GM18951 (cell line): ENCODE measurements at regions not wholly inside any gene's neighbourhood (a gene's known extent, or its start where the extent isn't known, plus 50 kb on each side); places are given as distances from the start of the nearest gene placed in this dataset.

ENCODE experiments used
- POLR2A ChIP-seq: IDR thresholded peaks from 4 replicates; pipeline ENCODE4 v1.6.1; 2011; ENCODE audit warnings: mild to moderate bottlenecking; ENCODE audit not compliant: insufficient read length, insufficient read depth; ENCODE audit errors: extremely low read depth
- in situ Hi-C: fragments of 300-500 bp; cut with MboI; formaldehyde crosslinking; loops from one replicate; pipeline ENCODE4 v1.12.0; 2022; ENCODE audit warnings: low sequenced_read_pairs, mixed read lengths, inconsistent platforms; ENCODE audit not compliant: unreplicated experiment

- in situ Hi-C loops: no loop called here
- no peak for TF ChIP-seq POLR2A
These were observed 138.8 kb upstream of the DLGAP1 start for GRCh38 chr18:4593895-4594294.

- in situ Hi-C loops: no loop called here
- TF ChIP-seq POLR2A: no peak
These were observed 138.4 kb upstream of the DLGAP1 start for GRCh38 chr18:4593459-4593858.

DNA sequence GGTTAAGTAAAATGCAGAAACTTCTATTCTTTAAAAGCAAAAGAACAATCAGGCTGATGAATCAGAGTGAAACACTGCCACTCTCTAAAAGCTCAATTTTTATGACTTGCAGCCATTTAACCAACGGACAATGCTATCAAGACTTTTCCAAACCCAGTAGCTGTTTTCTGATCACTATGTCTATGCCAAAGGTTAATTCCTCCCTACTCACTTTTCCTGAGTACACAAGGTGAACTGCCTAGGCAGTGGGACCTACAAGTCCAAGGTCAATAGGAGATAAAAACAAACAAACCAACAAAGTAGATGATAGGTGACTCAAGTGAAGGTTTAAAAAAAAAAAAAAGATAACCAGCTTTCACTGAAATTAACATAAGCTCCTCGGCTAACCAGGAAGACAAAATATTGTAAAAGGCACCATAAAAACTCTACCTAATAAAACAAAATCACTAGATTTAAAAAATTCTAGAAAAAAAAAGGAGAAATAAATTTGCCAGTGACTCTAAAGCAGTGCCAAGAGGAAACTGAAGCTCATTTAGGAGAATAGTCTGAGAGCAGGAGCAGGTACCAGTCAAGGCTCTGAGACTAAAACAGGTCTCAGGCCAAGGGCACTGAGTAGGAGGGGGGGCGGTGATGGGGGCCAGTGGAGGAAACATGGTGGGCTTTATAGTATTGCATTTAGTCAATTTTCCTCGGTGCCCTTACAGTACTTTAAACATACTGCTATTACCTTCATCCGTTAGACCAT, 134.1 kb upstream of the DLGAP1 start:
- in situ Hi-C loops: no loop called here
- TF ChIP-seq POLR2A: no peak

- in situ Hi-C loops: no loop called here
- no peak for TF ChIP-seq POLR2A
These were observed 132.1 kb upstream of the DLGAP1 start for GRCh38 chr18:4587204-4587603.

DNA sequence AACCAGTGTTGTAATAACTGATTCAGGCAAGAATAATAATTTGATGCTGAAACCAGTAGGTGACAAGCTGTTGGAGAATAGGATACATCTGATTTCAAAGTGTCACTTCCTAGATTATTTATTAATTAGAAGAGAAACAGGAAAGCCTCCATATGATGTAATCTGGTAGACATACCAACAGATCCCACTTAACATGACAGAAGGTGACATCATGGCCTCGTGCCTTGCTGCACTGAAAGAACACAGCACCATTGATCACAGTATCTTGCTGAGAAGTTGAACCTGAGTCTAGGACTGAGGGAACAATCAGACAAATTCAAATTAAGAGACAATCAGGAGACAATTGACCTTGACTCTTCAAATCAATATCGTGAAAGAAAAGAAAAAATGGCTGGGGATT, 131.6 kb upstream of the DLGAP1 start:
- no peak for TF ChIP-seq POLR2A
- in situ Hi-C loops: no loop called here

DNA sequence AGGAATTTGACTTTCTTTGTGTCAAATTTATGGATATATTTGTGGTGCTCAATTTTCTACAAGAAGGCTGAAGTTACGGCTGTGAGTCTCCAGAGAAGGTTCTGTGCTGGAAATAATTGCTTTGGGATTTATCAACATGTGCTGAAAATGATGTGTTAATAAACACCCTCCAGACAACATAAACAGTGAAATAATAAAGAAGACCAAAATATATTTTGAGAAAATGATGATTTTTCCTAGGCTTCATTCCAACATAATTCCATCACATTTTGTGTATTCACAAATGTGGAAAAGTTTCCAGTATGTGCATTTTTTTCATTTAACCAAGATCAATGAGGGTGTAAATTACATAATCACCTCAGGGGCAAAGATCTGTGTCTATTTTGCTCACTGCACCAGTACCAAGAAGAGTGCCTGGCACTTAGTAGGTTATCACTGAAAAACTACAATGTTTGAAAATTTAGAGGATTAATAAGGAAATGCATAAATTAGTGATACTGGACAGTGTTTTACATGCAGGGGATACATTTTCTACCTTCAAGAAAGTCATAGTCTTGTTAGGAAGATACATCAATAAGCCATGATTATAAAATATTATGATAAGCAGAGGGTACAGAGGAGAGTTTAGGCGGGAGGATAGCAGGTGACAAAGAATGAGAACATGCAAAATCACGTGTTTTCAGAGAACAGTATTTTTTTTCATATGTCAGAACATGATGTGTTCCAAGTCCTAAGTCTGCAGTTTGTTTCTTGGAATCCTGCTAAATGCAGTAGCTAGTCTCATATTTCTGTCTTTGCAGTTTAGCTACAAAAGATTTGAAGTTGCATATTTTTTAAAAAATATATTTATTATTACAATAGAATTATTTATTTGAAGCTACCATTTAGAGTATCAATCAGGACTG, 127.6 kb upstream of the DLGAP1 start:
- in situ Hi-C loops: no loop called here
- no peak for TF ChIP-seq POLR2A

GRCh38 chr18:4581966-4582365, 126.9 kb upstream of the DLGAP1 start:
- TF ChIP-seq POLR2A: no peak
- in situ Hi-C loops: no loop called here

DNA sequence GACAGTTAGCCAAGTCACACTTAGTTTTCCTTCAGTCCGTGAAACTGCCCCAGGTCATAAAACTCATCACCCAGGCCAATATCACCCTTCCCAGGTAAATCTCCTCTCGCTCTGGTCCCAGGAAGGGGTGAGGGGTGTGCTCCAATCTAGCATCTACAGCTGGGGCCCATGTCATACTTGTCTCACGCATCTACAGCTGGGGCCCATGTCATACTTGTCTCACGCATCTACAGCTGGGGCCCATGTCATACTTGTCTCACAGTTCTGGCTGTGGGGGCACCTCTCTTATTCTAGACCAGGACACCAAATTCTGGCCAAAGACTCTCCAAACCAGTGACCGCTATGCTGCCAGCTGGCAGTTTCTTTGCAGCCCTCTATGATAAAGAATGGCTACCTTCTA, 123.3 kb upstream of the DLGAP1 start:
- in situ Hi-C loops: no loop called here

GRCh38 chr18:4573735-4574134, 118.6 kb upstream of the DLGAP1 start:
- no peak for TF ChIP-seq POLR2A
- in situ Hi-C loops: no loop called here

More for the DNA sequence above, 123.3 kb upstream of the DLGAP1 start:
- TF ChIP-seq POLR2A: no peak

- TF ChIP-seq POLR2A: no peak
- in situ Hi-C loops: no loop called here
These were observed 102.4 kb upstream of the DLGAP1 start for GRCh38 chr18:4557502-4557901.

DNA sequence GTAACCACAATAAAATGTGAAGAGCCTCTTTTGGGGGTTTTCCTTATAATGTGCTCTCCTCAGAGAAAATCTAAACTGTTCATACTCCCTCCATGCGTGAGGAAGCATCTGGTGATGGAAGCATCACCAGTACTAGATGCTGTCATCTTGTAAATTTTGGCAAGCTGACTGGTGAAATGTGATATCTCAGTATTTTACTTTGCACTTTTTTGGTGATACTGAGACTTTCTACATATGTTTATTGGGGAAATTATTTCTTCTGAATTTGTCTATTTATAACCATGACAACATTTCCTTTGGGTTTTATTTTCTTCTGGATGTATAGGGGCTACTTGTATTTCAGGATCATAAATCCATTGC, 95.9 kb upstream of the DLGAP1 start:
- in situ Hi-C loops: no loop called here
- TF ChIP-seq POLR2A: no peak

GRCh38 chr18:4549164-4549872, 94.2 kb upstream of the DLGAP1 start:
- in situ Hi-C loops: no loop called here
- no peak for TF ChIP-seq POLR2A

GRCh38 chr18:4547126-4547525, 92.0 kb upstream of the DLGAP1 start:
- TF ChIP-seq POLR2A: no peak
- in situ Hi-C loops: no loop called here

- in situ Hi-C loops: no loop called here
- TF ChIP-seq POLR2A: no peak
These were observed 89.0 kb upstream of the DLGAP1 start for GRCh38 chr18:4544142-4544541.

- TF ChIP-seq POLR2A: no peak
- in situ Hi-C loops: no loop called here
These were observed 88.6 kb upstream of the DLGAP1 start for GRCh38 chr18:4543711-4544110.
